ENCODE measurements at regions not wholly inside any gene's neighbourhood (a gene's known extent, or its start where the extent isn't known, plus 50 kb on each side); places are given as distances from the start of the nearest gene placed in this dataset.
A peak's percentile ranks its signal among the peaks of the same experiment; 100 is the strongest.

DNA sequence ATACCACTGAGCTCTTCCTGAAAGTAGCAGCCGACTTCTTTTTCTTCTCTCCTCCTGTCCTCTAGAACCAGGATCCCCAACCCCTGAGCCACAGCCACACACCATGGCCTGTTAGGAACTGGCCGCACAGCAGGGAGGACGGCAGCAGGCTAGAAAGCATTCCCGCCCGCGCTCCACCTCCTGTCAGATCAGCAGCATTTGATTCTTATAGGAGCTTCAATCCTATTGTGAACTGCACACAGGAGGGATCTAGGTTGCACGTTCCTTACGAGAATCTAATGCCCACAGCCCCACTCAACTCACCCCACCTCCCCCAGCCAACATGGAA lies 179.1 kb upstream of the SH3BP4 start:
- no peak for DNase-seq (ENCODE audit: low spot score, unreplicated experiment)
- TF ChIP-seq, protein P1, sequence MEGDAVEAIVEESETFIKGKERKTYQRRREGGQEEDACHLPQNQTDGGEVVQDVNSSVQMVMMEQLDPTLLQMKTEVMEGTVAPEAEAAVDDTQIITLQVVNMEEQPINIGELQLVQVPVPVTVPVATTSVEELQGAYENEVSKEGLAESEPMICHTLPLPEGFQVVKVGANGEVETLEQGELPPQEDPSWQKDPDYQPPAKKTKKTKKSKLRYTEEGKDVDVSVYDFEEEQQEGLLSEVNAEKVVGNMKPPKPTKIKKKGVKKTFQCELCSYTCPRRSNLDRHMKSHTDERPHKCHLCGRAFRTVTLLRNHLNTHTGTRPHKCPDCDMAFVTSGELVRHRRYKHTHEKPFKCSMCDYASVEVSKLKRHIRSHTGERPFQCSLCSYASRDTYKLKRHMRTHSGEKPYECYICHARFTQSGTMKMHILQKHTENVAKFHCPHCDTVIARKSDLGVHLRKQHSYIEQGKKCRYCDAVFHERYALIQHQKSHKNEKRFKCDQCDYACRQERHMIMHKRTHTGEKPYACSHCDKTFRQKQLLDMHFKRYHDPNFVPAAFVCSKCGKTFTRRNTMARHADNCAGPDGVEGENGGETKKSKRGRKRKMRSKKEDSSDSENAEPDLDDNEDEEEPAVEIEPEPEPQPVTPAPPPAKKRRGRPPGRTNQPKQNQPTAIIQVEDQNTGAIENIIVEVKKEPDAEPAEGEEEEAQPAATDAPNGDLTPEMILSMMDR (IDR thresholded peaks at IDR 0.05; ENCODE audit: unreplicated experiment), result no peak
- no peaks in the 10 kb centered on the region for H3K36me3 Mint-ChIP-seq (ENCODE audit: insufficient read depth)
- no peak overlapping the region for H3K27ac Mint-ChIP-seq
- no peak overlapping the region for H3K4me3 Mint-ChIP-seq (ENCODE audit: low read depth)
- H3K27me3 Mint-ChIP-seq, result peaks cover 20% of the 10 kb centered on the region
- peaks cover 14% of the 10 kb centered on the region for H3K4me1 Mint-ChIP-seq (ENCODE audit: low read depth)
- peaks cover 4% of the 10 kb centered on the region for H3K9me3 Mint-ChIP-seq (ENCODE audit: low read depth)

DNA sequence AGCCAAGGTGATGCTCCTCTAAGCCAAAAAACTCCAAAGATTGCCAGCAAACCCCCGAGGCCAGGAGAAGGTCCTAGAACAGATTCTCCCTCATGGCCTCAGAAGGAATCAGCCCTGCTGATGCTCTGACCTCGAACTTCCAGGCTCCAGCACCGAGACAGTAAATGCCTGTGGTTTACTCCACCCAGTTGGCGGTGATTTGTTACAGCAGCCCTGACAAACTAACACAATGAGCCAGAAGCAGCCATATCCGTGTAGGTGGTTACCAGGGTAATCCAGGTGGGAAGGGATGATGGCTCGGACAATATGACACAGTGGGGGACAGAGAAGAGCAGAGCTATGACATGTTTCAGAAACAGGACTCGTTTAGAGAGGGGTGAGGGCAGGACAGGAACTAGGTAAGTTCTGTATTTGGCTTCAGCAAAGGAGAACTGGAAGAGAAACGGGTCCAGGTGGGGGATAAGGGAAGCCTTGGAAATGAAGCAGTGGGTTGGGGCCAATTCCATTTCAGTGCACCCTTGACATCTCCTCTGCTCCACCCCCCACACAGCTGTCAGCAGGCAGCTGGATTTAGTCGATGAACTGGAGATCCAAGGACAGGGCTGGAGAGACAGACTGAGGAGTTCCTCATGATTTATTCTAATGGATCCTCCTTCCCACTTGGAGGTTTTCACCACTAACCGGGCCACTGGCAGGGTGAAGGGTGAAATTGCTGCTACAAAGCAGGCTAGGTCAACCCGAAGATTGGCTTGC lies 179.7 kb upstream of the SH3BP4 start:
- H3K4me1 Mint-ChIP-seq (ENCODE audit: low read depth), result peaks cover 14% of the 10 kb centered on the region
- no peak overlapping the region for H3K27ac Mint-ChIP-seq
- H3K27me3 Mint-ChIP-seq, result peaks cover 20% of the 10 kb centered on the region
- no peak for DNase-seq (ENCODE audit: low spot score, unreplicated experiment)
- H3K36me3 Mint-ChIP-seq (ENCODE audit: insufficient read depth), result no peaks in the 10 kb centered on the region
- H3K4me3 Mint-ChIP-seq (ENCODE audit: low read depth), result no peak overlapping the region
- H3K9me3 Mint-ChIP-seq (ENCODE audit: low read depth), result peaks cover 4% of the 10 kb centered on the region
- TF ChIP-seq, protein P1 (IDR thresholded peaks at IDR 0.05; ENCODE audit: unreplicated experiment), result no peak

DNA sequence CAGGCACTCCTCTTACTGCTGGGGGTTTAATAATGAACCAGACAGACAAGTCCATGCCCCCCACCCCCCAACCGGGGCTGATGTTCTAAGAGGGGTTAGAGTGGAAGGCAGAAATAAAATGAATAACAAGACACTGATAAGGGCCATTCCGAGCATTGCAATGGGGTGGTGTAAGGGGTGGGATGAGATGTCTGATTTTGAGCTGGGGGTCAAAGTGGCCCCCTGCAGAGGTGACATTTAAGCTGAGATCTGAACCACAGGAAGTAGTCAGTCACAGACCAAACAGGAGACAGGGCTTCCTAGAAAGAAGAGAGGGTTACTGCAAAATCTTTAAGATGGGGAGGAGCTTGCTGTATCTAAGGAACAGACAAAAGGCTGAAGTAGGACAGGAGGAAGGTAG lies 180.6 kb upstream of the SH3BP4 start:
- H3K9me3 Mint-ChIP-seq (ENCODE audit: low read depth), result no peaks in the 10 kb centered on the region
- no peak for DNase-seq (ENCODE audit: low spot score, unreplicated experiment)
- H3K36me3 Mint-ChIP-seq (ENCODE audit: insufficient read depth), result no peaks in the 10 kb centered on the region
- TF ChIP-seq, protein P1 (IDR thresholded peaks at IDR 0.05; ENCODE audit: unreplicated experiment), result no peak
- H3K27me3 Mint-ChIP-seq, result peaks cover 15% of the 10 kb centered on the region
- H3K4me1 Mint-ChIP-seq (ENCODE audit: low read depth), result peaks cover 14% of the 10 kb centered on the region
- peak overlapping the region; percentile 25 for H3K27ac Mint-ChIP-seq
- no peak overlapping the region for H3K4me3 Mint-ChIP-seq (ENCODE audit: low read depth)

DNA sequence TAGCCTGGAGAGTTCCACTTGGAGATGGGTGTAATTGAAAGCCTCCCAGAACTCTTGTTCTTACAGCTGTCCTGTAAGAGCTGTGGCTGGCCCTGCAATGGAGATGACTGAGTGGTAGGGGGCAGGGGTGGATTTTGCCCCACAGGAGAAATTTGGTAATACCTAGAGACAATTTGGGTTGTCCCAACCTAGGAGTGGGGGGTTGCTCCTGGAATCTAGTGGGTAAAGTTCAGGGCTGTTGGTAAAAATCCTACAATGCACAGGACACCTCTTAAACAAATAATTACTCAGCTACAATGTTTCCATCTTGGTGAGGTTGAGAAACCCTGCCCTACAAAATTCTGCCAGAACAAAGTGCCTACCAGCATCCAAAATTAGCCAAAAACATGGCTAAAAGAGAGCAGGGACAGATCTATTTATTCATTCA lies 181.1 kb upstream of the SH3BP4 start:
- no peak for DNase-seq (ENCODE audit: low spot score, unreplicated experiment)
- peaks cover 3% of the 10 kb centered on the region for H3K9me3 Mint-ChIP-seq (ENCODE audit: low read depth)
- peaks cover 15% of the 10 kb centered on the region for H3K27me3 Mint-ChIP-seq
- H3K4me1 Mint-ChIP-seq (ENCODE audit: low read depth), result peaks cover 15% of the 10 kb centered on the region
- H3K36me3 Mint-ChIP-seq (ENCODE audit: insufficient read depth), result no peaks in the 10 kb centered on the region
- no peak overlapping the region for H3K4me3 Mint-ChIP-seq (ENCODE audit: low read depth)
- peak overlapping the region; percentile 25 for H3K27ac Mint-ChIP-seq
- TF ChIP-seq, protein P1 (IDR thresholded peaks at IDR 0.05; ENCODE audit: unreplicated experiment), result no peak

DNA sequence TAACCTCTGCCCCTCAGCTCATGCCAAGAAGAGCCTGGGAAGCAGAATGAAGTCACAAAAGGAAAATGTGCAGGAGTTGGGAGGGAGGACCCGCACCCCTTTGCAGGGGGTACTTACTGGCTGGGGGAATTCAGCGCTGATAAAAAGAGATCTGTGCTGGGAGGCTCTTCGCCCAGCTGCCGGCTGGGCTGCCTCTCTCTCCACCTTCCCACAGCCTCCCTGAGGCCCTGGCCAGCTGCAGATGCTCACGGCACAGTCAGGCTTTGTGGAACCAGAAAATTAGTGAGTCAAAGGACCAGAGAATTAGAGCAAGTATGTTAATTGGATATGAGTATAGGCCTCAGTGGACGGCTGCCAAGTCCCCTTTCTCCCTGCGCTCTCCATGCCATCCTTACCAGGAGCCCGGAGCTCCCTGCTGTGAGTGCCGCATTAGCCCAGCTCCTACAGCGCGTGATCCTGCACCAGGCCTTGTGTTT lies 181.7 kb upstream of the SH3BP4 start:
- Mint-ChIP-seq H3K4me1 (ENCODE audit: low read depth) (peaks cover 19% of the 10 kb centered on the region), H3K9me3 (ENCODE audit: low read depth) (peaks cover 4% of the 10 kb centered on the region), H3K36me3 (ENCODE audit: insufficient read depth) (no peaks in the 10 kb centered on the region), H3K27me3 (peaks cover 15% of the 10 kb centered on the region), H3K27ac (peak overlapping the region; percentile 34), H3K4me3 (ENCODE audit: low read depth) (no peak overlapping the region)
- no peak for DNase-seq (ENCODE audit: low spot score, unreplicated experiment)
- TF ChIP-seq, protein P1 (IDR thresholded peaks at IDR 0.05; ENCODE audit: unreplicated experiment), result no peak

All from progenitor cell of endocrine pancreas (in vitro differentiated cells).